Breast epithelium (tissue), 3 donors: ENCODE measurements at regions not wholly inside any gene's neighbourhood (a gene's known extent, or its start where the extent isn't known, plus 50 kb on each side); places are given as distances from the start of the nearest gene placed in this dataset.

Experiments
- CTCF ChIP-seq, 3 donors: fragments of 450-650 bp; IDR thresholded peaks; one replicate each; pipeline ENCODE4 v1.5.1; 2016 to 2017; ENCODE audit warnings: antibody characterized with exemption in 3 of 3, mild to moderate bottlenecking in 3 of 3, moderate library complexity in 3 of 3
- POLR2AphosphoS5 ChIP-seq, 3 donors: sonication (generic); formaldehyde crosslinking; IDR thresholded peaks; one replicate each; pipeline ENCODE4 v1.6.1; 2017; ENCODE audit warnings: antibody characterized with exemption in 3 of 3

DNA sequence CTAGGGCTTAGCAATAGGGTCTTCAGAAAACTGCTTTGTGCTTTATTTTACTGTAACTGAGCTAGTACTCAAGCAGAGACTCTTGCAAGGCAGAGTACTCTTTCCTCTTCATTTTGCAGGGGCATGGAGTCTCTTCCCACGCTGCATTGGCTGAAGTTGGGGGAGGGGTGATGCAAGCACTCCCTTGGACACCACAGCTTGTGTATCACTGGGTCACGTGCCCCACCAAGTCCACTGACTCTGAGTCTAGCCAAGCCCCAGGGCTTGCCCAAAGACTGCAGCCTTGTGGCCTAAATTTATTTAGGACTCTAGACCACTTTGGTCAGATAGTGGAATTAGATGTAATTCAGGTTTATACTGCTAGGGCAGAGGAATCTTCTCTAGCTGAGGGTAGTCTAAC is 1075.0 kb upstream of the ADGRB3 start:
- TF ChIP-seq CTCF (IDR thresholded peaks at IDR 0.05) (no peak), POLR2AphosphoS5 (IDR thresholded peaks at IDR 0.05) (no peak)
